Thyroid gland (tissue), 4 donors: ENCODE measurements at regions not wholly inside any gene's neighbourhood (a gene's known extent, or its start where the extent isn't known, plus 50 kb on each side); places are given as distances from the start of the nearest gene placed in this dataset.

Source experiments
- DNase-seq, 2 donors: peaks; one replicate each; pipeline ENCODE4 v3.0.0-alpha.2; 2019
- H3K27ac ChIP-seq, 3 donors: fragments of 200-600 bp; sonication (generic); 1 replicate in 2 of 3; 2 replicates in 1 of 3; pipeline ENCODE4 v1.5.1; 2016 to 2019; ENCODE audit warnings: mild to moderate bottlenecking in 1 of 3, moderate library complexity in 1 of 3
- H3K27me3 ChIP-seq: fragments of 200-600 bp; sonication (generic); one replicate; pipeline ENCODE4 v1.5.1; 2019
- H3K36me3 ChIP-seq, 2 donors: fragments of 200-600 bp; sonication (generic); one replicate each; pipeline ENCODE4 v1.5.1; 2016 to 2019
- H3K4me1 ChIP-seq, 2 donors: fragments of 200-600 bp; sonication (generic); one replicate each; pipeline ENCODE4 v1.5.1; 2017 to 2019
- H3K4me3 ChIP-seq, 3 donors: fragments of 200-600 bp; sonication (generic); replicated peaks in 1 of 3; 1 replicate in 2 of 3; 2 replicates in 1 of 3; pipeline ENCODE4 v1.5.1; 2016; ENCODE audit warnings: mild to moderate bottlenecking in 1 of 3
- H3K9me3 ChIP-seq: fragments of 200-600 bp; sonication (generic); one replicate; pipeline ENCODE4 v1.5.1; 2017
- POLR2A ChIP-seq, 2 donors: fragments of 450-650 bp; IDR thresholded peaks; one replicate each; pipeline ENCODE4 v1.6.1; 2017; ENCODE audit warnings: antibody characterized with exemption in 2 of 2, mild to moderate bottlenecking in 2 of 2, moderate library complexity in 1 of 2
- WGBS, 2 donors: methylation state at CpG; one replicate each; pipeline ENCODE4 v1.1.5; 2017; 5-methylcytosine and 5-hydroxymethylcytosine counted together
- intact Hi-C: fragments of 100-400 bp; cut with DNase I; formaldehyde crosslinking; loops from one replicate; pipeline ENCODE4 v1.15.1; 2023
- TF ChIP-seq, protein P1 (sequence below), 6 experiments: fragments of 200-600 bp in 3 of 6; fragments of 450-650 bp in 3 of 6; sonication (generic) in 3 of 6; IDR thresholded peaks; one replicate each; pipeline ENCODE4 v1.5.1; 2016 to 2019; ENCODE audit warnings: antibody characterized with exemption in 6 of 6, mild to moderate bottlenecking in 2 of 6, inconsistent platforms in 1 of 6, moderate library complexity in 1 of 6

DNA sequence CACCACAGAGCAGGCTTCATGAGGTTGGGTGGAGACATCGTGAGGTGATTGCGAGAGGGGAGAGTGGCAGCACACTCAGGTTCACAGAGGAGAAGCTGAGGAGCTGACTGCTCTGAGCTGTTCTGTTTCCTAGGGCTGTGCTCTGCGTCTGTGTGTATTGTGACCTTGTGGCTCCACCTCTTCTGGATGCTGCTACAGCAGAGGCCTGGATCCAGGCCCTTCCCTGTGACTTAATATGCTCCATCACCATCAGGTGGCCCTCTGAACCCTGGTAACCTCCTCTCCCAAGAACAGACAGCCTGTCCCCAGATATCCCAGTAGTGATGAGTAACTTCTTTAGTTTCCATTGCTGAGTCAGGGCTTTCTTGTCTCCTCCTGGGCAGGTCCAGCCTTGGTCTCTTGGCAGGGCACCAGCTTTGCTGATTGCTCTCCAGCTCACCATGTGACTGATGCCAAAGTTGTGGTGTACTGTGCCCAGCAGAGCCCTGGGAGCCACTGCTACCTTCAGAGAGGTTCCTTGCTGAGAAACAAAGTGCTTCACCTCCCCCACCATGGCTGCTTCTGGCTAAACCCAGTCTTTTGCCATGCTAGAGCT, 212.8 kb upstream of the CHD1 start:
- Histone ChIP-seq H3K36me3 (no peaks in the 10 kb centered on the region), H3K27me3 (no peaks in the 10 kb centered on the region), H3K4me3 (no peak overlapping the region), H3K4me1 (no peaks in the 10 kb centered on the region), H3K9me3 (no peaks in the 10 kb centered on the region), H3K27ac (no peak overlapping the region)
- DNase-seq, result no peak
- WGBS, 2 donors, result 89 to 92% methylated on average over 3 of the region's 3 CpGs
- no peak for TF ChIP-seq POLR2A (IDR thresholded peaks at IDR 0.05)
- TF ChIP-seq, protein P1, sequence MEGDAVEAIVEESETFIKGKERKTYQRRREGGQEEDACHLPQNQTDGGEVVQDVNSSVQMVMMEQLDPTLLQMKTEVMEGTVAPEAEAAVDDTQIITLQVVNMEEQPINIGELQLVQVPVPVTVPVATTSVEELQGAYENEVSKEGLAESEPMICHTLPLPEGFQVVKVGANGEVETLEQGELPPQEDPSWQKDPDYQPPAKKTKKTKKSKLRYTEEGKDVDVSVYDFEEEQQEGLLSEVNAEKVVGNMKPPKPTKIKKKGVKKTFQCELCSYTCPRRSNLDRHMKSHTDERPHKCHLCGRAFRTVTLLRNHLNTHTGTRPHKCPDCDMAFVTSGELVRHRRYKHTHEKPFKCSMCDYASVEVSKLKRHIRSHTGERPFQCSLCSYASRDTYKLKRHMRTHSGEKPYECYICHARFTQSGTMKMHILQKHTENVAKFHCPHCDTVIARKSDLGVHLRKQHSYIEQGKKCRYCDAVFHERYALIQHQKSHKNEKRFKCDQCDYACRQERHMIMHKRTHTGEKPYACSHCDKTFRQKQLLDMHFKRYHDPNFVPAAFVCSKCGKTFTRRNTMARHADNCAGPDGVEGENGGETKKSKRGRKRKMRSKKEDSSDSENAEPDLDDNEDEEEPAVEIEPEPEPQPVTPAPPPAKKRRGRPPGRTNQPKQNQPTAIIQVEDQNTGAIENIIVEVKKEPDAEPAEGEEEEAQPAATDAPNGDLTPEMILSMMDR (IDR thresholded peaks at IDR 0.05), result no peak
- intact Hi-C loops, result no loop called here

DNA sequence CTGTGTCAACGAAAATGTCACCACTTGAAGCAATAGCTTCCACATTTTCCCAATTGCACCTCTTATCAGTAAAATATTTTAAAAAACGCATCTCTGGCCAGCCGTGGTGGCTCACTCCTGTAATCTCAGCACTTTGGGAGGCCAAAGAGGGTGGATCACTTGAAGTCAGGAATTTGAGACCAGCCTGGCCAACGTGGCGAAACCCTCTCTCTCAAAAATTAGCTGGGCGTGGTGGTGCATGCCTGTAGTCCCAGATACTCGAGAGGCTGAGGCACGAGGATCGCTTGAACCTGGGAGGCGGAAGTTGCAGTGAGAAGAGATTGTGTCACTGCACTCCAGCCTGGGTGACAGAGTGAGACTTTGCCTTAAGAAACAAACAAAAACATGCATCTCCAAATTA, 210.1 kb upstream of the CHD1 start:
- H3K4me1 ChIP-seq, result no peaks in the 10 kb centered on the region
- no peaks in the 10 kb centered on the region for H3K9me3 ChIP-seq
- no peak overlapping the region for H3K4me3 ChIP-seq
- no peaks in the 10 kb centered on the region for H3K36me3 ChIP-seq
- H3K27me3 ChIP-seq, result no peaks in the 10 kb centered on the region
- WGBS, 2 donors, result 80 to 84% methylated on average over 10 of the region's 10 CpGs
- no peak overlapping the region for H3K27ac ChIP-seq
- TF ChIP-seq, protein P1 (IDR thresholded peaks at IDR 0.05), result no peak
- TF ChIP-seq POLR2A (IDR thresholded peaks at IDR 0.05), result no peak
- intact Hi-C loops, result no loop called here
- no peak for DNase-seq

DNA sequence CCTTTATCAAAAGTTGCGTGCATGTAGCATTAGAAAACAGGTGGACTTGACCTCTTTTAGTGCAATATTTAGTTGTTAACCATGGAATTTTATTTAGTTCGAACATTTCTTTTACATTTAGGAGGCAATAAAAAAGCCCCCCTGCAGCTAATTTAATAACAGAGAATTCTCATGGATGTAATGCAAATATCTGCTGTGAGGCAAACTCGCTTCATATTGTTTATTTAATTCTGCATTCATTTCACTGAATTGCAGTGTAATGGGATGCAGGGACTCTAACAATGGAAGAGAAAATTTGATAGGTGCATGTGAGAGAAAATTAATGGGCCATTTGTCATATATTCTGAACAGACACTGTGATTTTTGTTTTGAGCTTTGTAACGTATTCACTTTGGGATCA, 205.1 kb upstream of the CHD1 start:
- intact Hi-C loops, result no loop called here
- Histone ChIP-seq H3K9me3 (no peaks in the 10 kb centered on the region), H3K4me1 (no peaks in the 10 kb centered on the region), H3K36me3 (no peaks in the 10 kb centered on the region), H3K27ac (no peak overlapping the region), H3K27me3 (no peaks in the 10 kb centered on the region), H3K4me3 (no peak overlapping the region)
- no peak for TF ChIP-seq POLR2A (IDR thresholded peaks at IDR 0.05)
- TF ChIP-seq, protein P1 (IDR thresholded peaks at IDR 0.05), result no peak
- no peak for DNase-seq
- WGBS, 2 donors, result 83 to 91% methylated on average over 4 of the region's 4 CpGs

DNA sequence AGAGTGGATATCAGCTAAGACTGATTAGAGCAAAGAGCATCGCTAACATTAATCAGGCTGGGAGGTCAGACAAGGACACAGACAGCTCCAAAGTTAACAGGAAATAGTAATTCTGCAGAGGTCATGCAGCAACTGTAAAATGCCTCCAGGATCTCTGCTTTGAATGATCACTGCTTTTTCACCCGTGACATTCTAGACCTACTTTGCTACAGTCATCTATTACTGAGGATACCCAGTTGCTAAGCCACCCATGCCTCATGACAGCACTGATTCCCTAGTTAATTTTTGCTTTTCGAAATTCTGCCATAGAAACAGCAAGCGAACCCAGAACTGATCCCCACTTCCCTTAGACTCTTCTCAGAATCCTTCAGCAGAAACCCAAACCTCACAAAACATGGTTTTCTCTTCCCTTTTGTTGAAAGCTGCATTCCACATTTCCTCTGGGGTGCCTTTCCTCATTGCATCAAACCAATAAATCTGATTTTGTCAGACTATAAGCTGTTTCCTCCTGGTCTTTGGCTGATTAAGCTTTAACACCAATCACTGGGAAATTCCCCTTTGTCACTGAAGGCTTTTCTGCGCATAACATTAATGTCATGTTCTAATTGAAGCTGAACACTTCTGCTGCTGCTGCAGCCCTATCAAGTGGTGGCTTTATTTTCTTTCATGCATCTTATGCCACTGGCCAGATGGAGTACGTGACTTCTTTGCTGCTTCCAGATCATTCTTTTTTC, 201.1 kb upstream of the CHD1 start:
- Histone ChIP-seq H3K4me3 (no peak overlapping the region), H3K27ac (no peak overlapping the region), H3K27me3 (no peaks in the 10 kb centered on the region), H3K36me3 (no peaks in the 10 kb centered on the region), H3K4me1 (no peaks in the 10 kb centered on the region), H3K9me3 (no peaks in the 10 kb centered on the region)
- DNase-seq, result no peak
- 66 to 76% methylated on average over 6 of the region's 6 CpGs for WGBS, 2 donors
- TF ChIP-seq POLR2A (IDR thresholded peaks at IDR 0.05), result no peak
- TF ChIP-seq, protein P1 (IDR thresholded peaks at IDR 0.05), result no peak
- intact Hi-C loops, result no loop called here

DNA sequence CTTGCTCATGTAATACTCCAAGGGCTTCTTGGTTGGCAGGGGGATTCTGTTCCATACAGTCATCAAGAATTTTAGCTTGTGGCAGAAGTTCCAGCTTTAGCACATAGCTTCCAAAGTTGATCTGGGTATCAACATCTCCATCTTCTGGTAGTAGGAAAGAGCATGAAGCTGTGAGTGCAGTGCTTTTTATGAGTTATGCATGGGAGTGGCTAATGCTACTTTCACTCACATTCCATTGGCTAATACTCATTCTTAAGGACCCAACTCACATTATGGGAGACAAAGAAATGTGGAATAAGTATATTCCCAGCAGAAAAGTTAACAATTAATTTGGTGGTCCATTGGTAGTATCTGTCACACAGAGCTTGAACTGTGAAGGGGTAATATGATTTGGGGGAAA, 194.2 kb upstream of the CHD1 start:
- Histone ChIP-seq H3K27ac (no peak overlapping the region), H3K4me3 (no peak overlapping the region), H3K4me1 (no peaks in the 10 kb centered on the region), H3K27me3 (no peaks in the 10 kb centered on the region), H3K9me3 (no peaks in the 10 kb centered on the region), H3K36me3 (no peaks in the 10 kb centered on the region)
- no peak for DNase-seq
- TF ChIP-seq, protein P1 (IDR thresholded peaks at IDR 0.05), result no peak
- TF ChIP-seq POLR2A (IDR thresholded peaks at IDR 0.05), result no peak
- intact Hi-C loops, result no loop called here
